22Rv1 (cell line): ENCODE measurements at regions not wholly inside any gene's neighbourhood (a gene's known extent, or its start where the extent isn't known, plus 50 kb on each side); places are given as distances from the start of the nearest gene placed in this dataset.
"Not testable (repeated sequence)": the region's sequence is repeated elsewhere in the genome, so short reads cannot be mapped to it uniquely, and the experiment has no call there.

Source experiments
- H3K27ac ChIP-seq: fragments of 450-650 bp; 2 replicates; pipeline ENCODE4 v1.5.1; 2017
- ZFX ChIP-seq: fragments of 450-650 bp; IDR thresholded peaks from 2 replicates; pipeline ENCODE4 v1.6.1; 2017; ENCODE audit warnings: antibody characterized with exemption, borderline replicate concordance
- TF ChIP-seq, protein P1 (sequence below): fragments of 450-650 bp; IDR thresholded peaks from 2 replicates; pipeline ENCODE4 v1.5.1; 2017; ENCODE audit warnings: mild to moderate bottlenecking

- TF ChIP-seq, protein P1, sequence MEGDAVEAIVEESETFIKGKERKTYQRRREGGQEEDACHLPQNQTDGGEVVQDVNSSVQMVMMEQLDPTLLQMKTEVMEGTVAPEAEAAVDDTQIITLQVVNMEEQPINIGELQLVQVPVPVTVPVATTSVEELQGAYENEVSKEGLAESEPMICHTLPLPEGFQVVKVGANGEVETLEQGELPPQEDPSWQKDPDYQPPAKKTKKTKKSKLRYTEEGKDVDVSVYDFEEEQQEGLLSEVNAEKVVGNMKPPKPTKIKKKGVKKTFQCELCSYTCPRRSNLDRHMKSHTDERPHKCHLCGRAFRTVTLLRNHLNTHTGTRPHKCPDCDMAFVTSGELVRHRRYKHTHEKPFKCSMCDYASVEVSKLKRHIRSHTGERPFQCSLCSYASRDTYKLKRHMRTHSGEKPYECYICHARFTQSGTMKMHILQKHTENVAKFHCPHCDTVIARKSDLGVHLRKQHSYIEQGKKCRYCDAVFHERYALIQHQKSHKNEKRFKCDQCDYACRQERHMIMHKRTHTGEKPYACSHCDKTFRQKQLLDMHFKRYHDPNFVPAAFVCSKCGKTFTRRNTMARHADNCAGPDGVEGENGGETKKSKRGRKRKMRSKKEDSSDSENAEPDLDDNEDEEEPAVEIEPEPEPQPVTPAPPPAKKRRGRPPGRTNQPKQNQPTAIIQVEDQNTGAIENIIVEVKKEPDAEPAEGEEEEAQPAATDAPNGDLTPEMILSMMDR = no peak
- TF ChIP-seq ZFX = no peak
- H3K27ac ChIP-seq = no peak overlapping the region
Observed at GRCh38 chr3:20478436-20478835, 292.4 kb upstream of the SGO1 start.

- H3K27ac ChIP-seq = not testable (repeated sequence)
Observed at GRCh38 chr3:20464237-20464636, 278.2 kb upstream of the SGO1 start.

GRCh38 chr3:20462723-20463122 is 276.7 kb upstream of the SGO1 start:
- no peak overlapping the region for H3K27ac ChIP-seq
- TF ChIP-seq, protein P1 = no peak
- no peak for TF ChIP-seq ZFX

DNA sequence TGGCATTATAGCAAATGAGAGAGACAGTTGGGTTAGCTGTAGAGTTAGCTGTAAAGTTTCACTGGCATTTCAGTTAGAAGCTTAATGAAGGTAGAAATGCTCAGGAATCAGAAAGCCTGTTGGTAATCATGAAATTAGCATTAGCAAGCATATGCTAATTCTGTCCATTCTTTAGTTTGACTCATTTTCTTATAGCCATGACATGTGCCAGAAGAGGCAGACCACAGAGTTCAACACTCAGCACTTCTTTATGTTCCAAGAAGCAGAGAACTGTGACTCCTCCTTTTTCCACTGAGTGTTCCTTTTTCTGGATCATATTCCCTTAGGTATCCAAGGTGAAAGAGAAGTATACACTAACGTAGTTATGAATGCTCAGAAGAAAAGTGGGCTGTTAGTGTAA is 276.2 kb upstream of the SGO1 start:
- no peak overlapping the region for H3K27ac ChIP-seq
- TF ChIP-seq ZFX = no peak
- TF ChIP-seq, protein P1 = no peak

DNA sequence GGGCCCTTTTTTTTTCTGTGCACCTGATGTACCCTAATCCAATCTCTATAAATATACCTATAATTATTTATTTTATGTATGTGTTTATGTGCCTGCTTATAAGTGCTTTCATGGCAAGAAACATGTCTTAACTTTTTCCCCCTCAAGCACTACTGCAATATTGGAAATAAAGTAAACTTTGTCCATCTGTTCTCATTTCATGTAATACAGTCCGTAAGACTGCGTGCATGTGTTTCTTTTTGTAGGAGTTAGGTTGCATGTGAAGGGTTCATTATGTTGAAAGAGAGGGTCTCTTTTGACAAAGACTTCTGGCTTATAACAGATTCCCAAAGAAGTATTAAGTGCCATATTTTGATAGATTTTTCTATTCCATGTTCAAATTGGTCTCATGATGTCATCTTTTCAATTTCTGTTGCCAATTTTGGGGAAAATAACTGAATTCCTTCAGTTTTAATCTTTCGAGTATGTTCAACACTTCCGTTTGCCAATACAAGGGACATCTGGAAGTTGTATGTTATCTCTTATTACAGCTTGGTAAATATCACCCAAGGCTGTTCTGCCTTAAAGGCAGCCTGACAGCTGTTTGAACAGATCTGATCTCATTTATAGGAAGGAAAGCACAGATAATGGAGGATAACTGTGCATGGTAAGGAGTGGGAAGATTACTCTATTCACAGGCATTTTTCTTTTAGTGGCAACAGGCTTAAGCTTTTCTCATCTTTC is 273.1 kb upstream of the SGO1 start:
- H3K27ac ChIP-seq = no peak overlapping the region
- TF ChIP-seq, protein P1 = no peak
- TF ChIP-seq ZFX = no peak

DNA sequence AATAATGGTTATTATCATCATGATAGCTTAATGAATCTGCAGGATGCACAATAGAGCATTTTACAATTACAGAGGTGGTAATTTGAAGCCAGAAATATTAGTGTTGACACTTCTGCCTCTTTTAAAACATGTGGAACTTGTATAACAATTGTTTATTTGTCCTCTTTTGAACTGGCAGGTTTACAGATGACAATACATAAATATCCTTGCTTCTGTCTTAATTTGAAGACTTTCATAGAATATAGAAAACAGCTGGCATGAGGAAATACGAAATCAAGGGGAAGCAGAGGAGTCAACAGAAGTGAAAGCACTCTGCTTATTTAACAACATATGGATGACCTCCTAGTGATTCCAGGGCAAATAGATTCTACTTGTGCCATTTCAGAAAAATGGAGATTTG is 270.5 kb upstream of the SGO1 start:
- TF ChIP-seq, protein P1 = no peak
- no peak for TF ChIP-seq ZFX

GRCh38 chr3:20451170-20451569 is 265.2 kb upstream of the SGO1 start:
- no peak overlapping the region for H3K27ac ChIP-seq
- no peak for TF ChIP-seq ZFX
- TF ChIP-seq, protein P1 = no peak

More for the DNA sequence above, 270.5 kb upstream of the SGO1 start:
- no peak overlapping the region for H3K27ac ChIP-seq

- TF ChIP-seq ZFX = no peak
- TF ChIP-seq, protein P1 = no peak
- no peak overlapping the region for H3K27ac ChIP-seq
Observed at GRCh38 chr3:20450611-20451010, 264.6 kb upstream of the SGO1 start.
